SU-DHL-6 (cell line): ENCODE measurements at regions not wholly inside any gene's neighbourhood (a gene's known extent, or its start where the extent isn't known, plus 50 kb on each side); places are given as distances from the start of the nearest gene placed in this dataset.

Experiments used
- H2AFZ ChIP-seq: fragments of 200-600 bp; sonication (generic); 2 replicates; pipeline ENCODE4 v1.6.1; 2014; ENCODE audit warnings: low read depth, mild to moderate bottlenecking, moderate library complexity, mixed read lengths, antibody characterized with exemption, low read length; ENCODE audit not compliant: severe bottlenecking
- H3F3A ChIP-seq: fragments of 200-600 bp; shearing (Covaris generic); 2 replicates; pipeline ENCODE4 v1.6.0; 2016; ENCODE audit warnings: antibody characterized with exemption, mild to moderate bottlenecking; ENCODE audit not compliant: insufficient read depth
- H3K27ac ChIP-seq: fragments of 200-600 bp; sonication (generic); 2 replicates; pipeline ENCODE4 v1.5.1; 2016; ENCODE audit warnings: low read depth, mild to moderate bottlenecking, low read length, moderate library complexity, mixed read lengths
- H3K27me3 ChIP-seq: fragments of 200-600 bp; sonication (generic), shearing (Covaris generic); 2 replicates; pipeline ENCODE4 v1.6.0; 2014; ENCODE audit warnings: mild to moderate bottlenecking, low read length
- H3K36me3 ChIP-seq: fragments of 200-600 bp; sonication (generic); 2 replicates; pipeline ENCODE4 v1.6.1; 2014; ENCODE audit warnings: mild to moderate bottlenecking, low read length, mixed read lengths
- H3K4me2 ChIP-seq: fragments of 300-600, 200-600 bp; shearing (Covaris generic), sonication (generic); 2 replicates; pipeline ENCODE4 v1.6.0; 2014; ENCODE audit warnings: low read length, low read depth, mild to moderate bottlenecking; ENCODE audit not compliant: poor library complexity, severe bottlenecking
- H3K4me3 ChIP-seq: fragments of 200-600 bp; sonication (generic); 2 replicates; pipeline ENCODE4 v1.5.1; 2014; ENCODE audit warnings: antibody characterized with exemption, low read length, mild to moderate bottlenecking, mixed read lengths; ENCODE audit not compliant: insufficient read depth, poor library complexity, severe bottlenecking
- H3K79me2 ChIP-seq: fragments of 200-600 bp; sonication (generic); 2 replicates; pipeline ENCODE4 v1.6.1; 2014; ENCODE audit warnings: mild to moderate bottlenecking, low read length, moderate library complexity; ENCODE audit not compliant: insufficient read depth
- H3K9ac ChIP-seq: fragments of 200-600 bp; sonication (generic); 2 replicates; pipeline ENCODE4 v1.7.0; 2014; ENCODE audit warnings: mild to moderate bottlenecking, low read length
- H3K9me2 ChIP-seq: fragments of 200-600 bp; sonication (generic); replicated peaks from 2 replicates; pipeline ENCODE4 v1.6.1; 2014; ENCODE audit warnings: low read length; ENCODE audit not compliant: insufficient read depth
- H3K9me3 ChIP-seq: fragments of 200-600 bp; sonication (generic); 2 replicates; pipeline ENCODE4 v1.6.1; 2014; ENCODE audit warnings: low read length, mixed read lengths; ENCODE audit not compliant: insufficient read depth
- H4K20me1 ChIP-seq: fragments of 200-600 bp; sonication (generic); 2 replicates; pipeline ENCODE4 v1.6.1; 2014; ENCODE audit warnings: low read depth, mild to moderate bottlenecking, antibody characterized with exemption, low read length, moderate library complexity, mixed read lengths
- CTCF ChIP-seq: fragments of 200-600 bp; sonication (generic); IDR thresholded peaks from one replicate; pipeline ENCODE4 v1.5.1; 2017; ENCODE audit warnings: antibody characterized with exemption, mild to moderate bottlenecking, low read length, moderate library complexity; ENCODE audit not compliant: insufficient read depth, poor library complexity, severe bottlenecking
- EZH2phosphoT487 ChIP-seq: fragments of 200-600 bp; sonication (generic), shearing (Covaris generic); conservative IDR thresholded peaks from 2 replicates; pipeline ENCODE4 v1.6.1; 2018; ENCODE audit warnings: mild to moderate bottlenecking, antibody characterized with exemption, low read length, moderate library complexity, mixed read lengths

GRCh38 chr21:14876524-14876840 lies 188.3 kb downstream of the NRIP1 start:
- no peaks in the 10 kb centered on the region for H3F3A ChIP-seq
- H3K36me3 ChIP-seq: no peaks in the 10 kb centered on the region
- H3K9me3 ChIP-seq: no peaks in the 10 kb centered on the region
- TF ChIP-seq EZH2phosphoT487 (no peak), CTCF (no peak)
- no peak overlapping the region for H3K27ac ChIP-seq
- no peaks in the 10 kb centered on the region for H3K9me2 ChIP-seq
- no peaks in the 10 kb centered on the region for H3K79me2 ChIP-seq
- no peaks in the 10 kb centered on the region for H3K27me3 ChIP-seq
- no peak overlapping the region for H3K4me2 ChIP-seq
- H4K20me1 ChIP-seq: no peaks in the 10 kb centered on the region
- H2AFZ ChIP-seq: no peak overlapping the region
- no peak overlapping the region for H3K9ac ChIP-seq
- H3K4me3 ChIP-seq: no peak overlapping the region

GRCh38 chr21:14875704-14876523 lies 188.9 kb downstream of the NRIP1 start:
- no peak overlapping the region for H2AFZ ChIP-seq
- no peak overlapping the region for H3K4me3 ChIP-seq
- H3K27ac ChIP-seq: no peak overlapping the region
- no peaks in the 10 kb centered on the region for H3K9me3 ChIP-seq
- H3K4me2 ChIP-seq: no peak overlapping the region
- no peaks in the 10 kb centered on the region for H4K20me1 ChIP-seq
- H3K9me2 ChIP-seq: no peaks in the 10 kb centered on the region
- no peak overlapping the region for H3K9ac ChIP-seq
- no peaks in the 10 kb centered on the region for H3K79me2 ChIP-seq
- TF ChIP-seq EZH2phosphoT487 (no peak), CTCF (no peak)
- H3K27me3 ChIP-seq: no peaks in the 10 kb centered on the region
- no peaks in the 10 kb centered on the region for H3K36me3 ChIP-seq
- no peaks in the 10 kb centered on the region for H3F3A ChIP-seq

GRCh38 chr21:14875186-14875585 lies 189.6 kb downstream of the NRIP1 start:
- Histone ChIP-seq H4K20me1 (no peaks in the 10 kb centered on the region), H3K9me3 (no peaks in the 10 kb centered on the region), H3K9ac (no peak overlapping the region), H3K4me3 (no peak overlapping the region), H3K9me2 (no peaks in the 10 kb centered on the region), H3K36me3 (no peaks in the 10 kb centered on the region), H3F3A (no peaks in the 10 kb centered on the region), H3K4me2 (no peak overlapping the region), H3K79me2 (no peaks in the 10 kb centered on the region), H3K27me3 (no peaks in the 10 kb centered on the region), H3K27ac (no peak overlapping the region), H2AFZ (no peak overlapping the region)
- no peak for TF ChIP-seq CTCF
- TF ChIP-seq EZH2phosphoT487: no peak
